Peyer's patch (tissue), 4 donors: ENCODE measurements at regions not wholly inside any gene's neighbourhood (a gene's known extent, or its start where the extent isn't known, plus 50 kb on each side); places are given as distances from the start of the nearest gene placed in this dataset.
"Not testable (repeated sequence)": the region's sequence is repeated elsewhere in the genome, so short reads cannot be mapped to it uniquely, and the experiment has no call there.

Experiments used
- DNase-seq, 3 donors: peaks; one replicate each; pipeline ENCODE4 v3.0.0-alpha.2; 2017 to 2019
- H3K27ac ChIP-seq, 4 donors: fragments of 200-600 bp; sonication (generic); one replicate each; pipeline ENCODE4 v1.5.1; 2016 to 2019
- H3K27me3 ChIP-seq, 2 donors: fragments of 200-600 bp; sonication (generic); one replicate each; pipeline ENCODE4 v1.5.1; 2019
- H3K36me3 ChIP-seq, 3 donors: fragments of 200-600 bp; sonication (generic); one replicate each; pipeline ENCODE4 v1.5.1; 2016 to 2019
- H3K4me1 ChIP-seq, 4 donors: fragments of 200-600 bp; sonication (generic); one replicate each; pipeline ENCODE4 v1.5.1; 2016 to 2019
- H3K4me3 ChIP-seq, 4 donors: fragments of 200-600 bp; sonication (generic); 1 replicate in 3 of 4; 2 replicates in 1 of 4; pipeline ENCODE4 v1.5.1; 2016 to 2019; ENCODE audit warnings: mild to moderate bottlenecking in 1 of 4
- H3K9me3 ChIP-seq, 4 donors: fragments of 200-600 bp; sonication (generic); one replicate each; pipeline ENCODE4 v1.5.1; 2016 to 2019; ENCODE audit warnings: mild to moderate bottlenecking in 1 of 4
- POLR2A ChIP-seq, 2 donors: fragments of 450-650 bp; IDR thresholded peaks; one replicate each; pipeline ENCODE4 v1.5.1; 2017; ENCODE audit warnings: antibody characterized with exemption in 2 of 2, mild to moderate bottlenecking in 2 of 2, moderate library complexity in 2 of 2

DNA sequence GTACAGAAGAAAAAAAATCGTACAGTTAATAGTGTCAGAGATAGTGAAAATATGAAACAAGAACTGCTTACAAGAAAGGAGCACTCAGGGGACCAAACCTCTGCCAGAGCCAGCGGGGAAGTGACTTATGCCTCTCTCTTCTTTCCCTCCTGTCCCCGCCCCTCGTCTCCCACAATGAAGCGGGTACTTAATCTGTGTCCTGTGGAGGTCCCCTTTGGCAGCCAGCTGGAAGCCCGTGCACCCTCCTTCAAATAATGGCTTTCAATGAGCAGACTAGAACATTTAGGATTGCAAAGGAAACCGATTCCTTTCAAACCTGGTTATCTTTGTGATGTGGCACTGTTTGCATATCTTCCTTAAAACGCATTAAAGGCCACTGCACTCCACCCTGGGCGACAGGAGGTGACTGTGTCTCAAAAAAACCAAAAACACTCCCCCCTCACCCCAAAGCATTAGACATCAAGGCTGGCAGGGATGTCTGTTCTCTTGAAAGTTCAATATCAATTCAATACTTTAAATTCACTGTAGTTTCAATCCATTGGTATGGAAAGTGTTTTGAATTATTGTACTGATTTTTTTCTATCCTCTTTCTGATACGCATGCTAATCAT, 51.7 kb downstream of the PPIAL4C start:
- not testable (repeated sequence) for H3K4me1 ChIP-seq, DNase-seq, H3K4me3 ChIP-seq, H3K9me3 ChIP-seq, H3K27me3 ChIP-seq, H3K36me3 ChIP-seq
- peak overlapping the region; percentile 85 to 98 (median 92) for H3K27ac ChIP-seq

DNA sequence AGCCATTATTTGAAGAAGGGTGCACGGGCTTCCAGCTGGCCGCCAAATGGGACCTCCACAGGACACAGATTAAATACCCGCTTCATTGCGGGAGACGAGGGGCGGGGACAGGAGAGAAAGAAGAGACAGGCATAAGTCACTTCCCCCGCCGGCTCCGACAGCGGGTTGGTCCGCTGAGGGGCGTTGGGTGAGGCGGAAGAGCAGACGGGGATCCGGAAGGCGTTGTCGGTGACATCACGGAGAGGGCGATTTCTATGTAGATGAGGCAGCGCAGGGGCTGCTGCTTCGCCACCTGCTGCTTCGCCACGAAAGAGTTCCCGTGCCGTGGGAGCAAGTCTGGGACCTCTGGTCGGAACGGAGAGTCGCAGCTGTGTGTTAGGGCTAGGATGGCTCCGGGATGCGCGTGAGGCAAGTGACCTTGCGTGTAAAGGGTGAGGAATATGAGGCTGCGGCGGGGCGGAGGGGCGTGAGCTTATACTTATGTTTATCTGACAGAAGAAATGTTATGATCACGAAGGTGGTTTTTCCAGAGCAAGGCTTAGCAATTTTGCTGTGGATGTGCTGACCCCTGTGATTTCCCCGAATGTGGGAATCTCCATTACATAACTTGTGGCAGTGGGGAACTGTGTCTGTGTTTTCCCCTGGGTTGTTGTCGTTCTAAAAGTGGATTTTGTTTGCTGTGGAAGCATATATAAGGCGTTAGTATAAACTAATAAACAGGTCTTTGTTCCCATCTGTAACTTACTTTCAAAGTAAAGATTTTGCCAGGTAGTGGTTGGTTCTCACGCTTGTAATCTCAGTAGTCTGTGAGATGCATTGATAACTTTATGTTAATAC, 52.9 kb downstream of the PPIAL4C start:
- not testable (repeated sequence) for H3K36me3 ChIP-seq, H3K27me3 ChIP-seq, H3K4me1 ChIP-seq, H3K9me3 ChIP-seq
- Histone ChIP-seq H3K4me3 (peak overlapping the region; percentile 48 to 67 (median 54)), H3K27ac (peak overlapping the region; percentile 85 to 98 (median 92))
- peak; percentile 46 to 64 for TF ChIP-seq POLR2A (IDR thresholded peaks at IDR 0.05)
- DNase-seq: peak; percentile 91 to 98 (median 93)

DNA sequence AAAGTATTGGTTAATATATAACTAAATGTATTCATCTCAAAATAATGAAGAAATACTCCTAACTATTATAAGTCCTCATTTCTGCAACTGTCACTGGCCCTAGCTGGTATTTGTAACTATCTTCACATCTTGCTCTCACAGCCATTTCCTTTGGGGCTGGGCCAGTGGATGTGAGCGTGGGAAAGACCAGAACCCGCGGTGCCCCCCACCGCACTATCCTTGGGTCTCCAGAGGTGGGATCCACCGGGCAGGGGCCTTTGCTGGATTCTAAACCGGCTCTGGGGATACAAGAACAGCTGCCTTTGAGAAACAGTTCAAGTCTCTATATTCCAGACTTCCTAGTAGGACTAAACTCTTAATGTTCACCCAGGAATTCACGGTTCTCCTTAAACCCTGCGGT, 54.8 kb downstream of the PPIAL4C start:
- H3K4me1 ChIP-seq, H3K4me3 ChIP-seq, H3K36me3 ChIP-seq, DNase-seq, H3K27me3 ChIP-seq, H3K27ac ChIP-seq, H3K9me3 ChIP-seq: not testable (repeated sequence)

DNA sequence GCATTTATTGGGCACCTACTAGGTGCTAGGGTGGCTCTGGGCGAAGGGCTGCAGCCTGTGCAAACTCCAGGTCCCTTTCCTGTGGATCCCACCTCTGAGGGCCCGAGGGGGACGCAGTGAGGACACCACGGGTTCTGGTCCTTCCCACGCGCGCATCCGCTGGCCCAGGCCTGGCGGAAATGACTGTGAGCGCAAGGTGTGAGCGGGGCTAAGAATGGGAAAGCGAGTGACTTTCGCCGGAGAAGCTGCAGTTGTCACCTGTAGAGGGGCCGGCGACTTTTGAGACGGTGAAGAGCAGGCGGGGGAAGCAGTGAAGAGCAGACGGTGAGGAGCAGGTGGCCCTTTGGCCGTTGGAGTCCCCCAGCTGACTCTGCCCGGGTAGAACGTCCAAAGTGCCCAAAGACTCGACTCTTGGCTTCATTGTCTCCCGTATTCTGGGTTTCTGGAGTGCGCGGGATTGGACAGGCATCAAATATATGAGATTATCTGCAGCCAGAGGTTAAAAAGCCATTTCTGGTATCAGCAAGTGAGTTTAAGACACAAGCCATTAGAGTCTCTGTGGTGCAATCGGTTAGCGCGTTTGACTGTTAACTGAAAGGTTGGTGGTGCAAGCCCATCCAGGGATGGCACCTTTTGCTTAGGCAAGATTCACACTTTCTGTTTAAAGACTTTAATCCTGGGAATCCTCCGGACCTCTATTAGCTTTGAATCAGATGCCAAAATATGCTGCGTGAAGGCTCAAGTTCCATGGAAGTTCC, 55.4 kb downstream of the PPIAL4C start:
- not testable (repeated sequence) for H3K4me3 ChIP-seq, H3K27me3 ChIP-seq, H3K9me3 ChIP-seq, DNase-seq, H3K27ac ChIP-seq, H3K36me3 ChIP-seq, H3K4me1 ChIP-seq

DNA sequence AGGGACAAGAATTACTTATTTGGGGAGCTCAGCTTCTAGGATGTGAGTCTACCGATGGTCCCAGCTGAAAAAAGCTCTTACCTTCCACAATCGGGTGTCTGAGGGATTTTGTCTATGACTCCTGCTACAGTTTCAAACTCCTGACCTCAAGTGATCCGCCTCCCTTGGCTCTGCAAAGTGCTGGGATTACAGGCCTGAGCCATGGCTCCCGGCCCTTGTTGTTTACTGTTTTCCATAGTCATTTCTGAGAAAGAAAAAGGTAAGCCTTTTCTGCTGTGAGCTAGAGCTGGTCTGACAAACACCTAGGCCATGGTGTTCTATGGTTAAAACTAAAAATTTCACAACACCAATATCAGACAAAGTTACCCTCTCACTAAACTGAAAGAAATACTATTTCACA, 57.5 kb downstream of the PPIAL4C start:
- not testable (repeated sequence) for H3K4me3 ChIP-seq, H3K27ac ChIP-seq, H3K27me3 ChIP-seq, H3K36me3 ChIP-seq, H3K4me1 ChIP-seq, H3K9me3 ChIP-seq, DNase-seq

DNA sequence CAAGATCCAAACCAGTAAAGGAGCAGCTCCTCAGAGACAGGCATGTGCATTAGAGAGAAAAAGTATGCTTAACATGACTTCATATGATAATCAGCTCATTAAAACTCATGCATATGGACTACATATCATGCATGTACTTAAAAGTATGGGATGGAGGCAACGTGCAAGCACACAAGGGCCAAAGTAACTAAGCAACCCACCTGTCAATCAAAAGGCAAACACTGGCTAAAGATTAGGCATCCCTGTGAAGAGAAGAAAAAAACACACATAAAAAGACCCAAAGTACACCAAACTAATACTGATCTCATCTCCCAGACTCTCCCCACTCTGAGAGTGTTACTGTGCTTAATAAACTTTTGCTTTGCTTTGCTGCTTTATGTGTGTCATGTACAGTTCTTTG, 61.2 kb downstream of the PPIAL4C start:
- not testable (repeated sequence) for H3K4me1 ChIP-seq, H3K36me3 ChIP-seq, H3K4me3 ChIP-seq, H3K27me3 ChIP-seq, H3K9me3 ChIP-seq, H3K27ac ChIP-seq, DNase-seq

DNA sequence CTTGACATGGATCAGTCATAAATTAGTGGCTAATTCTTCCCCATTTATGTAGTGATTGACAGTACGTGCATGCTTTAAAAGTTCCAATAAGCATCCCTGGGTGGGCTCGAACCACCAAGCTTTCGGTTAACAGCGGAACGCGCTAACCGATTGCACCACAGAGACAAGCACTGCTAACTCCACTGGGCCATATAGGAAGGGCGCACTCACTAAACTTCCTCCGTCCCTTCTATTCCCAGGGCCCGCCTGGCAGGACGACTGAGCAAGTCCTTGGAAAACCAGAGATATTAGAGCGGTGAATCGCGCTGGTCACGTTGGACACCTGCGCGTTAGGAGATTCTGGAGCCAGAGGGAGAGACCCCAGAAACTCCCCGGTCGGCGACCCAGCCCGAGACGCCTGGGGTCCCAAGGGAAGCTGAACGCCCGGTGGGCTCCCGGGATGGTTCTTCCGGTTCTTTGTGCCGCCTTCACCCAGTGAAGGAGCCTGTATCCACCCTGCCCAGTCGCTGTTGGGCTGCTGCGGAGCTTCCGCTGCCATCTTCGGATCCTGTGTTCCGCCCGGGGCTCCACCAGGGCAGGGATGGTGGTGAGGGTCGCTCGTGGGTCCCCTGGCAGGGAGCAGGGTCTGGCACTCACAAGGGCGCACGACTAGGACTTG, 62.8 kb downstream of the PPIAL4C start:
- Histone ChIP-seq H3K27ac (peak overlapping the region in 2 of 4 donors; percentile 42 to 52), H3K4me3 (peak overlapping the region; percentile 21 to 52 (median 42))
- not testable (repeated sequence) for H3K9me3 ChIP-seq, H3K36me3 ChIP-seq, H3K27me3 ChIP-seq, H3K4me1 ChIP-seq
- peak in 1 of 3 donors; percentile 55 for DNase-seq

DNA sequence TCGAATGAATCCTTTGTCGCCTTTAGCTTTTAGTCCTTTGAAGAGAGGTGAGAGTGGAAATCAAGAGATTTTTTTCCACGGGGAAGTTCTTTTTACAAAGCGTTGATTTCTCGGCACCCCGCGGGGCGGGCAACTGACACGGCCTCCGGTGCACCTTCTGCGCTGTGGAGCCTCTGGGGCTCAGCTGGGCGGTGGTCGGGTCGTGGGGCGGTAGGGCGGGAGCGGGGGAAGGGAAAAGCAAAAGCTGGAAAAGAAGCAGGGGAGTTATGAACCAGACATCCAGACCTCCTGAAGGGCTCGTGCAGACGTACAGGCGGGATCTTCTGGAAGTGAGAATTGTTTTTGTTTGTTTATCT, 63.3 kb downstream of the PPIAL4C start:
- H3K36me3 ChIP-seq, H3K27me3 ChIP-seq, H3K9me3 ChIP-seq, H3K4me1 ChIP-seq: not testable (repeated sequence)
- peak in 1 of 3 donors; percentile 50 for DNase-seq
- peak overlapping the region; percentile 21 to 52 (median 42) for H3K4me3 ChIP-seq
- peak overlapping the region in 1 of 4 donors; percentile 42 for H3K27ac ChIP-seq

DNA sequence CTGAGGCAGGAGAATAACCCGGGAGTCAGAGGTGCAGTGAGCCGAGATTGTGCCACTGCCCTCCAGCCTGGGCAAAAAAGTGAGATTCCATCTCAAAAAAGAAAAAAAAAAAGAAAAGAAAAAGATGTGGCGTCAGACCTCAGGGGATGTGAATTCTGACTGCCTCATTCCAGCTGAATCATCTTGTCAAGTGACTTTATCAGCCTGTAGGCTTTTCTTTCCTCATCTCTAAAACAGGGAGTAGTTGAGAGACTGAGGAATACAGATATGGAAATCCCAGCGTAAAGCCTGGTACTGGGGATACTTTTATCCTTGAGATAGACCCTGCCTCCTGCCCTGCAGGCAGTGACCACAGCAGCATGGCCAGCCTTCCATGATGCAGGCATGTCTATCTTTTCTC, 74.1 kb downstream of the PPIAL4C start:
- not testable (repeated sequence) for H3K4me1 ChIP-seq, H3K9me3 ChIP-seq, H3K36me3 ChIP-seq, H3K4me3 ChIP-seq, H3K27me3 ChIP-seq, DNase-seq, H3K27ac ChIP-seq

DNA sequence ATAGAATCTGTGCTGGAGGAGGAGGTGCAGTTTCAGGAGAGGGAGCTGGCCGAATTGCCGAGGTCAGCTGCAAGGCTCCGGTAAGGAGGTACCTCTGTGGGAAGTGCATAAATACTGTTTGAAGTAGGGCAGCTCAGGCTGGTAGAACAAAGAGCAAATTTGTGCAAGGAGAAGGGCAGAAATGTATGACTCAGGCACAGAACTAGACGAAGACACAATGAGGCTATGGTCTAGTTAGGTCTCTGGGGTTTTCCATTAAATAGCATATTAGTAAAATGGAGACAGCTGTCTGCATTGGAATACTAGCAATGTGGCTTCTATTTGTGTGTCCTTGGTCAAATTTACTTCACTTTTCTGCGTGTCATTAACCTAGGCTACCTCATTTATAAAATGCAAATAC, 74.5 kb downstream of the PPIAL4C start:
- not testable (repeated sequence) for H3K9me3 ChIP-seq, H3K27me3 ChIP-seq, H3K4me3 ChIP-seq, DNase-seq, H3K4me1 ChIP-seq, H3K27ac ChIP-seq, H3K36me3 ChIP-seq

DNA sequence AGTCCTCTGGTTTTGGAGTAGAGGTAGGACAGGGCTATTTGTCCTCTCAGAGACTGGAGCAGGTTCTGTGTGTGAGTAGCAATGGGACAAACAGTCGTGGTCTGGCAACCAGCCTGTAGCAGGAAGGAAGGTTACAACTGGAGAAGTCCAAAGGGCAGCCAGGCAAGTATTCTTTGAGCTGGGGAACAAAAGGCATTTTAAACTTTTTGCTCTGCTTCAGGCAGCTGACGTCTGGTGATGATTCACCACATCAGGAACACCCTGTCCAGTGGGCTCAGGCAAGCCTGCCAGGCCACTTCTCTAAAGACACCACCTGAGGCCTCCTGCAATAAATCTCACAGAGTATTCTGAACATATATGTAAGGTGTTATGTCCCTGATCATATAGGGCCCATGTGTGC, 81.0 kb downstream of the PPIAL4C start:
- DNase-seq: not testable (repeated sequence)
- peak overlapping the region in 1 of 4 donors; percentile 39 for H3K27ac ChIP-seq

DNA sequence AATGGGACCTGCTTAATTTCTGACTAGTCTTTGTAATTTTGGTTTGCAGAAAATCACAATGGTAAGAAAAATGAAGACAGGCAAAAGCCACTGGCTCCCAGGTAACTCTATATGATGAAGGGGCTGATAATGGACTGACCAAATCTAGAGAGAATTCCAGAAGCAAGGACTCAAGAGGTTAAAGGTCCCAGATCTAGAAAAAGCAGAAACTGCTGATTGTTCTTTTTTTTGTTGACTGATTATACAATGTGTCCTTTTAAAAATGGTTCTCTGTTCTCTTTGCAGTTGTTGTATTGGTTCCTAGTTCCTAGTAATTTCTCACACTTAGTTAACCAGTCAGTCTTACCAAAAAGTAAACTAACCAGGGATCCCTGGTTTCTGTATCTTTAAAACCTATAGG, 81.4 kb downstream of the PPIAL4C start:
- not testable (repeated sequence) for DNase-seq, H3K27me3 ChIP-seq, H3K4me1 ChIP-seq, H3K36me3 ChIP-seq, H3K9me3 ChIP-seq, H3K4me3 ChIP-seq
- peak overlapping the region in 1 of 4 donors; percentile 39 for H3K27ac ChIP-seq

More for the DNA sequence above, 81.0 kb downstream of the PPIAL4C start:
- not testable (repeated sequence) for H3K4me1 ChIP-seq, H3K27me3 ChIP-seq, H3K9me3 ChIP-seq, H3K36me3 ChIP-seq, H3K4me3 ChIP-seq

DNA sequence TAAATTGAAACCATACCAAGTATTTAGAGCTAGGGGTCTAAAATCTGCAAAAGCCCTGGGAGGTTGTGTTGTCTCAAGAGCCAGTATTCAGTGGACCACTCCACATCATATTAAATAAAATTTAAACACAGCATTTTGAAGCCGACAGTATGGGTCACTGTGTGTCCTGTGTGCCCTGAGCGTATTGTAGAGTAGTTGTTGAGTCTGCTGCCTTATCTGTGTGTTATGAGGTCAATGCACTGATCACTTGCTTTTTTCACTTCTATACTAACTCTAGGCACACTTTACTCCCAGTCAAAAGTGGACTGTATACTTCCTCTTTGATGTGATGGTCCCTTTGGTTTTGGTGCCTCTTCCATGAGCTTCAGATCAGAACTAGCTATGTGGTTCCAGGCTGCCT, 81.9 kb downstream of the PPIAL4C start:
- not testable (repeated sequence) for H3K9me3 ChIP-seq, H3K4me3 ChIP-seq, H3K36me3 ChIP-seq, H3K4me1 ChIP-seq, H3K27me3 ChIP-seq, DNase-seq
- H3K27ac ChIP-seq: peak overlapping the region in 1 of 4 donors; percentile 39

DNA sequence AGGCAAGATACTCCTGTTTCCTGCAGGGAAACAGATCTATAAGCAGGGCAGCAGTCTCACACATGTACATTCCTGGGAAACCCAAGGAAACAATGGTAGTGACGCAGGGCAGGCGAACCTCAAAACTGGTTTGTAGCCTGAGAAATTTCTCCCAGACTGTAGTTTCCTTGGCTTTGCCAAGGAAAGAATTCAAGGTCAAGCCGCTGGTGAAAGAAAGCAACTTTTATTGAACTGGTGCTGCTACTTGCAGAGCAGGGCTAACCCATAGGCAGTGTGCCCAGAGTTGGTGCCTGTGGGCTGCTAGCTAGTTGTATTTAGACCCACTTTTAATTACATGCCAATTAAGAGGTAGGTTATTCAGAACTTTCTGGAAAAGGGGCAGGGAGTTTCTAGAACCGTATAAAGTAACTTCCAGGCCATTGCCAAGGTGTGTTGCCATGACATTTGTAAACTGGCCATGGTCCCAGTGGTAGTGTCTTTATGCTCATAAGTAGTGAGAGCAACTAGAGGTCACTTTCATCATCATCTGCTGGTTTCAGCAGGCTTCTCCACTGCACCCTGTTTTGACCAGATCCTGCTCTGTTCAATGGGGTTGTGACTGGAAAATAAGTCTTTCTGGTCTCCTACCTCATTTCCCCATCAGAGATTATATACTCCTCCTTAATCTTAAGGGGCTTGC, 89.7 kb downstream of the PPIAL4C start:
- not testable (repeated sequence) for DNase-seq, H3K27ac ChIP-seq, H3K36me3 ChIP-seq, H3K4me3 ChIP-seq, H3K27me3 ChIP-seq, H3K4me1 ChIP-seq, H3K9me3 ChIP-seq
